GM19193 (cell line): ENCODE measurements at regions not wholly inside any gene's neighbourhood (a gene's known extent, or its start where the extent isn't known, plus 50 kb on each side); places are given as distances from the start of the nearest gene placed in this dataset.

Experiments
- POLR2A ChIP-seq: IDR thresholded peaks from 4 replicates; pipeline ENCODE4 v1.6.1; 2011; ENCODE audit not compliant: insufficient read depth, insufficient read length; ENCODE audit errors: extremely low read depth

- TF ChIP-seq POLR2A, result no peak
These were observed 133.0 kb upstream of the ZNF32 start for GRCh38 chr10:43781480-43782361.

GRCh38 chr10:43778571-43778970 is 129.9 kb upstream of the ZNF32 start:
- no peak for TF ChIP-seq POLR2A

- no peak for TF ChIP-seq POLR2A
These were observed 126.7 kb upstream of the ZNF32 start for GRCh38 chr10:43775384-43775783.

GRCh38 chr10:43774234-43774769 is 125.6 kb upstream of the ZNF32 start:
- TF ChIP-seq POLR2A, result no peak

- no peak for TF ChIP-seq POLR2A
These were observed 125.1 kb upstream of the ZNF32 start for GRCh38 chr10:43773736-43774135.

- TF ChIP-seq POLR2A, result no peak
These were observed 123.5 kb upstream of the ZNF32 start for GRCh38 chr10:43772171-43772570.

- no peak for TF ChIP-seq POLR2A
These were observed 123.0 kb upstream of the ZNF32 start for GRCh38 chr10:43771675-43772074.

GRCh38 chr10:43765516-43765915 is 116.8 kb upstream of the ZNF32 start:
- TF ChIP-seq POLR2A, result no peak

GRCh38 chr10:43763846-43764245 is 115.2 kb upstream of the ZNF32 start:
- TF ChIP-seq POLR2A, result no peak

- TF ChIP-seq POLR2A, result no peak
These were observed 111.8 kb upstream of the ZNF32 start for GRCh38 chr10:43760514-43760913.

GRCh38 chr10:43759216-43759615 is 110.5 kb upstream of the ZNF32 start:
- no peak for TF ChIP-seq POLR2A

GRCh38 chr10:43756341-43756740 is 107.7 kb upstream of the ZNF32 start:
- TF ChIP-seq POLR2A, result no peak

- TF ChIP-seq POLR2A, result no peak
These were observed 106.0 kb upstream of the ZNF32 start for GRCh38 chr10:43754569-43755260.

GRCh38 chr10:43753397-43754061 is 104.8 kb upstream of the ZNF32 start:
- TF ChIP-seq POLR2A, result no peak

- TF ChIP-seq POLR2A, result no peak
These were observed 104.0 kb upstream of the ZNF32 start for GRCh38 chr10:43752682-43753081.
